GM12878 (cell line): ENCODE measurements at regions not wholly inside any gene's neighbourhood (a gene's known extent, or its start where the extent isn't known, plus 50 kb on each side); places are given as distances from the start of the nearest gene placed in this dataset.

Experiments used
- HDGF ChIP-seq: fragments of 450-650 bp; IDR thresholded peaks from 2 replicates; pipeline ENCODE4 v1.6.1; 2016; ENCODE audit warnings: antibody characterized with exemption
- YY1 ChIP-seq: IDR thresholded peaks from 2 replicates; pipeline ENCODE4 v1.6.1; 2011; ENCODE audit warnings: low read depth, mild to moderate bottlenecking, low read length
- TF ChIP-seq, protein P1 (sequence below), 3 experiments: IDR thresholded peaks in 2 of 3; conservative IDR thresholded peaks in 1 of 3; 2 replicates each; pipeline ENCODE4 v1.5.1; 2011; ENCODE audit warnings: low read depth in 3 of 3, low read length in 3 of 3, mild to moderate bottlenecking in 3 of 3, control low read depth in 2 of 3, moderate library complexity in 2 of 3, inconsistent platforms in 1 of 3, mixed read lengths in 1 of 3; ENCODE audit not compliant: control insufficient read depth in 2 of 3, insufficient read depth in 1 of 3; ENCODE audit errors: extremely low read depth in 1 of 3
- TF ChIP-seq, protein P2 (sequence below): IDR thresholded peaks from 2 replicates; pipeline ENCODE4 v1.6.1; 2012; ENCODE audit warnings: low read length, inconsistent platforms

DNA sequence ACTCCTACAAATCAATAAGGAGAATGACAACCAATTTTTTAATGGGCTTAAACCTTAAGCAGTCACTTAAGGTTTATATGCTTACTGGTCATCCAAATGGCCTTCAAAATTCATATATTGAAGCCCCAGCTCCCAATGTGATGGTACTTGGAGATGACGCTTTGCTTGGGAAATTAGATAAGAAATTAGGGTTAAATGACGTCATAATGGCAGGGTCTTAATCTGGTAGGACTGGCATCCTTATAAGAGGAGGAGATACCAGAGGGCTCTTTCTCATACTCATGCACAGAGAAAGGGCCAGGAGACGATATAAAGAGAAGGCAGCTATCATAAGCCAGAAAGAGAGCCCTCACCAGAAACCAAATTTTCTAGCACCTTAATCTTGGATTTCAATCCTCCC, 350.8 kb upstream of the NFE2L3 start:
- TF ChIP-seq HDGF (no peak), YY1 (no peak)
- TF ChIP-seq, protein P1, sequence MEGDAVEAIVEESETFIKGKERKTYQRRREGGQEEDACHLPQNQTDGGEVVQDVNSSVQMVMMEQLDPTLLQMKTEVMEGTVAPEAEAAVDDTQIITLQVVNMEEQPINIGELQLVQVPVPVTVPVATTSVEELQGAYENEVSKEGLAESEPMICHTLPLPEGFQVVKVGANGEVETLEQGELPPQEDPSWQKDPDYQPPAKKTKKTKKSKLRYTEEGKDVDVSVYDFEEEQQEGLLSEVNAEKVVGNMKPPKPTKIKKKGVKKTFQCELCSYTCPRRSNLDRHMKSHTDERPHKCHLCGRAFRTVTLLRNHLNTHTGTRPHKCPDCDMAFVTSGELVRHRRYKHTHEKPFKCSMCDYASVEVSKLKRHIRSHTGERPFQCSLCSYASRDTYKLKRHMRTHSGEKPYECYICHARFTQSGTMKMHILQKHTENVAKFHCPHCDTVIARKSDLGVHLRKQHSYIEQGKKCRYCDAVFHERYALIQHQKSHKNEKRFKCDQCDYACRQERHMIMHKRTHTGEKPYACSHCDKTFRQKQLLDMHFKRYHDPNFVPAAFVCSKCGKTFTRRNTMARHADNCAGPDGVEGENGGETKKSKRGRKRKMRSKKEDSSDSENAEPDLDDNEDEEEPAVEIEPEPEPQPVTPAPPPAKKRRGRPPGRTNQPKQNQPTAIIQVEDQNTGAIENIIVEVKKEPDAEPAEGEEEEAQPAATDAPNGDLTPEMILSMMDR (IDR thresholded peaks at IDR 0.05 in 2 of 3, conservative IDR thresholded peaks at IDR 0.05 in 1 of 3; ENCODE audit: control insufficient read depth in 2 of 3, extremely low read depth in 1 of 3, insufficient read depth in 1 of 3, low read depth in 3 of 3, low read length in 3 of 3): no peak
- TF ChIP-seq, protein P2, sequence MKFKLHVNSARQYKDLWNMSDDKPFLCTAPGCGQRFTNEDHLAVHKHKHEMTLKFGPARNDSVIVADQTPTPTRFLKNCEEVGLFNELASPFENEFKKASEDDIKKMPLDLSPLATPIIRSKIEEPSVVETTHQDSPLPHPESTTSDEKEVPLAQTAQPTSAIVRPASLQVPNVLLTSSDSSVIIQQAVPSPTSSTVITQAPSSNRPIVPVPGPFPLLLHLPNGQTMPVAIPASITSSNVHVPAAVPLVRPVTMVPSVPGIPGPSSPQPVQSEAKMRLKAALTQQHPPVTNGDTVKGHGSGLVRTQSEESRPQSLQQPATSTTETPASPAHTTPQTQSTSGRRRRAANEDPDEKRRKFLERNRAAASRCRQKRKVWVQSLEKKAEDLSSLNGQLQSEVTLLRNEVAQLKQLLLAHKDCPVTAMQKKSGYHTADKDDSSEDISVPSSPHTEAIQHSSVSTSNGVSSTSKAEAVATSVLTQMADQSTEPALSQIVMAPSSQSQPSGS: no peak
